ENCODE measurements at regions not wholly inside any gene's neighbourhood (a gene's known extent, or its start where the extent isn't known, plus 50 kb on each side); places are given as distances from the start of the nearest gene placed in this dataset.

- no peak for DNase-seq (ENCODE audit: low read depth in 1 of 2, low spot score in 2 of 2)
- no peak overlapping the region for H3K18ac ChIP-seq (ENCODE audit: extremely low read depth, low read length)
- H3K27me3 ChIP-seq (replicated peaks in 1 of 4; ENCODE audit: control insufficient read depth in 3 of 4, extremely low read depth in 1 of 4, insufficient read depth in 3 of 4, low read length in 3 of 4): no peaks in the 10 kb centered on the region
- H2AK5ac ChIP-seq (ENCODE audit: low read depth, low read length): no peak overlapping the region
- no peak for FAIRE-seq
- no peaks in the 10 kb centered on the region for H3K79me1 ChIP-seq (ENCODE audit: low read depth, low read length)
- H2BK5ac ChIP-seq (ENCODE audit: low read depth, low read length): no peak overlapping the region
- WGBS, 2 experiments (ENCODE audit: extremely low coverage in 1 of 2, insufficient coverage in 1 of 2, insufficient read length in 1 of 2, insufficient replicate concordance in 2 of 2, low coverage in 1 of 2, low lambda C conversion rate in 2 of 2, missing lambda C conversion rate in 1 of 2): 91% methylated on average over 4 of the region's 4 CpGs; no CpG with 5 or more reads in 1 of the 2 experiments
- POLR2A ChIA-PET (ENCODE audit: partially characterized antibody): no interaction called here
- peaks cover 0 to 1% (median 0%) of the 10 kb centered on the region in 4 experiments; a peak in 2 of 7 replicates for H3K4me1 ChIP-seq (replicated peaks in 1 of 4; ENCODE audit: control insufficient read depth in 3 of 4, insufficient read depth in 4 of 4, low read length in 3 of 4)
- no peaks in the 10 kb centered on the region for H3K9me3 ChIP-seq (ENCODE audit: insufficient read depth in 2 of 2, low read depth in 1 of 2, low read length in 1 of 2)
- no peak overlapping the region for H2BK20ac ChIP-seq (ENCODE audit: low read length)
- CTCF ChIA-PET (ENCODE audit: partially characterized antibody): interaction anchor here (1.0 to 1.2 kb wide), 3 partner anchors 17 to 153 kb away, joined by 3 to 6 read pairs (median 3); no protein-coding TSS in a partner anchor
- no peak overlapping the region for H3K4me2 ChIP-seq (ENCODE audit: insufficient read depth in 1 of 2, low read depth in 2 of 2, low read length in 2 of 2)
- H4K20me1 ChIP-seq (replicated peaks in 1 of 2; ENCODE audit: control insufficient read depth in 1 of 2, insufficient read depth in 2 of 2, low read length in 2 of 2): no peaks in the 10 kb centered on the region
- no peak overlapping the region for H2BK15ac ChIP-seq (ENCODE audit: low read length)
- no peak overlapping the region for H4K5ac ChIP-seq (ENCODE audit: insufficient read length, low read depth, low read length)
- no peak overlapping the region for H2AFZ ChIP-seq (ENCODE audit: low read length)
- H4K8ac ChIP-seq (ENCODE audit: extremely low read depth, insufficient read depth, low read length): peak overlapping the region; percentile 66
- no peak overlapping the region for H3K4me3 ChIP-seq (ENCODE audit: extremely low read depth in 1 of 4, insufficient read depth in 2 of 4, low read depth in 3 of 4, low read length in 4 of 4)
- no peaks in the 10 kb centered on the region for H3K79me2 ChIP-seq (ENCODE audit: control insufficient read depth in 1 of 2, insufficient read depth in 2 of 2, low read length in 2 of 2)
- no peaks in the 10 kb centered on the region for H3K23me2 ChIP-seq (ENCODE audit: low read depth, low read length)
- no peak overlapping the region for H2BK12ac ChIP-seq (ENCODE audit: low read depth, low read length)
- no peak overlapping the region for H2BK120ac ChIP-seq (replicated peaks; ENCODE audit: low read depth, low read length)
- H3K36me3 ChIP-seq (ENCODE audit: control insufficient read depth in 2 of 4, insufficient read depth in 4 of 4, low read length in 3 of 4): no peaks in the 10 kb centered on the region
- no peak overlapping the region for H3K23ac ChIP-seq (ENCODE audit: insufficient read length)
- no peak overlapping the region for H4K91ac ChIP-seq (replicated peaks; ENCODE audit: insufficient read length, low read length)
- H3K4ac ChIP-seq (replicated peaks; ENCODE audit: insufficient read length, low read depth, low read length): no peak overlapping the region
- H3K27ac ChIP-seq (ENCODE audit: low read depth, low read length): no peak overlapping the region
- no peak overlapping the region for H3K9ac ChIP-seq (replicated peaks in 1 of 4; ENCODE audit: extremely low read depth in 1 of 4, low read depth in 3 of 4, low read length in 3 of 4)
- no peak overlapping the region for H3K14ac ChIP-seq (ENCODE audit: insufficient read length)
- no peak overlapping the region for H3K56ac ChIP-seq (replicated peaks; ENCODE audit: insufficient read length, low read depth, low read length)
- TF ChIP-seq SAP30 (IDR thresholded peaks at IDR 0.05; ENCODE audit: insufficient read depth, insufficient replicate concordance, low read length) (no peak), CBX5 (IDR thresholded peaks at IDR 0.05; ENCODE audit: low read depth, low read length) (no peak), GTF2F1 (IDR thresholded peaks at IDR 0.05; ENCODE audit: borderline replicate concordance, low read depth, low read length) (no peak), USF2 (IDR thresholded peaks at IDR 0.05; ENCODE audit: low read length) (no peak), EGR1 (IDR thresholded peaks at IDR 0.05; ENCODE audit: borderline replicate concordance, low read depth, low read length) (no peak), TAF7 (optimal IDR thresholded peaks at IDR 0.05; ENCODE audit: borderline replicate concordance, low read depth, low read length) (no peak), HDAC2 (IDR thresholded peaks at IDR 0.05; ENCODE audit: borderline replicate concordance in 1 of 2, low read depth in 2 of 2, low read length in 2 of 2) (no peak), MAX (IDR thresholded peaks at IDR 0.05) (no peak), EP300 (IDR thresholded peaks at IDR 0.05; ENCODE audit: borderline replicate concordance in 1 of 2, low read depth in 2 of 2, low read length in 2 of 2) (no peak), POLR2AphosphoS5 (IDR thresholded peaks at IDR 0.05; ENCODE audit: low read depth, low read length) (no peak)
These were observed 156.6 kb downstream of the MYCN start for GRCh38 chr2:16096962-16097361.

Data from H1 (cell line).